GM12865 (cell line): ENCODE measurements at regions not wholly inside any gene's neighbourhood (a gene's known extent, or its start where the extent isn't known, plus 50 kb on each side); places are given as distances from the start of the nearest gene placed in this dataset.

ENCODE experiments used
- DNase-seq: peaks from one replicate; pipeline ENCODE4 v3.0.0; 2010; ENCODE audit warnings: low read depth
- H3K4me3 ChIP-seq: 2 replicates; pipeline ENCODE4 v1.5.1; 2011; ENCODE audit warnings: mild to moderate bottlenecking, low read depth, low read length, control low read depth
- TF ChIP-seq, protein P1 (sequence below): IDR thresholded peaks from 2 replicates; pipeline ENCODE4 v1.5.1; 2011; ENCODE audit warnings: low read length, control low read depth, low read depth, inconsistent platforms; ENCODE audit not compliant: insufficient read depth; ENCODE audit errors: missing control alignments

GRCh38 chr4:173857828-173858227, 327.8 kb upstream of the HAND2 start:
- TF ChIP-seq, protein P1, sequence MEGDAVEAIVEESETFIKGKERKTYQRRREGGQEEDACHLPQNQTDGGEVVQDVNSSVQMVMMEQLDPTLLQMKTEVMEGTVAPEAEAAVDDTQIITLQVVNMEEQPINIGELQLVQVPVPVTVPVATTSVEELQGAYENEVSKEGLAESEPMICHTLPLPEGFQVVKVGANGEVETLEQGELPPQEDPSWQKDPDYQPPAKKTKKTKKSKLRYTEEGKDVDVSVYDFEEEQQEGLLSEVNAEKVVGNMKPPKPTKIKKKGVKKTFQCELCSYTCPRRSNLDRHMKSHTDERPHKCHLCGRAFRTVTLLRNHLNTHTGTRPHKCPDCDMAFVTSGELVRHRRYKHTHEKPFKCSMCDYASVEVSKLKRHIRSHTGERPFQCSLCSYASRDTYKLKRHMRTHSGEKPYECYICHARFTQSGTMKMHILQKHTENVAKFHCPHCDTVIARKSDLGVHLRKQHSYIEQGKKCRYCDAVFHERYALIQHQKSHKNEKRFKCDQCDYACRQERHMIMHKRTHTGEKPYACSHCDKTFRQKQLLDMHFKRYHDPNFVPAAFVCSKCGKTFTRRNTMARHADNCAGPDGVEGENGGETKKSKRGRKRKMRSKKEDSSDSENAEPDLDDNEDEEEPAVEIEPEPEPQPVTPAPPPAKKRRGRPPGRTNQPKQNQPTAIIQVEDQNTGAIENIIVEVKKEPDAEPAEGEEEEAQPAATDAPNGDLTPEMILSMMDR: no peak
- H3K4me3 ChIP-seq: no peak overlapping the region
- no peak for DNase-seq

GRCh38 chr4:173855015-173855414, 325.0 kb upstream of the HAND2 start:
- DNase-seq: no peak
- no peak overlapping the region for H3K4me3 ChIP-seq
- TF ChIP-seq, protein P1: no peak

- TF ChIP-seq, protein P1: no peak
- peak; percentile 3 for DNase-seq
- no peak overlapping the region for H3K4me3 ChIP-seq
These were observed 322.7 kb upstream of the HAND2 start for GRCh38 chr4:173852775-173853174.

GRCh38 chr4:173845580-173845979, 315.6 kb upstream of the HAND2 start:
- no peak overlapping the region for H3K4me3 ChIP-seq

GRCh38 chr4:173839865-173840264, 309.8 kb upstream of the HAND2 start:
- TF ChIP-seq, protein P1: no peak
- DNase-seq: no peak
- no peak overlapping the region for H3K4me3 ChIP-seq

More at GRCh38 chr4:173845580-173845979, 315.6 kb upstream of the HAND2 start:
- TF ChIP-seq, protein P1: no peak
- no peak for DNase-seq

DNA sequence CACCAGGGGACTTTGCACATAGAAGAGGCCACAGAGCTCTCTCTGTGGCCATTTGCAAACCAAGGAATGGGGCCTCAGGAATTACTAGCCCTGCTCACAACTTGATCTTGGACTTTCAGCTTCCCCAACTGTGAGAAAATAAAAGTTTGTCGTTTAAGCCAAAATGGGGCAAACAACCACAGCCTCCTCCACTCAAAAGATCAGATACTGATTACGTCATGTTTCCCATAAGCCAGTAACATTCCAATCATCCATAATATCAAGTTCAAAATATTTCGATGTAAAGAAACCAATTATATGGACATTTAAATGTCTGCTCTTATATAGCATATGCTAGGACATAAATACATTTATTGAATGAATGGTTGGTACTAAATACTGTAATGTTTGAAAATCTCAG, 307.5 kb upstream of the HAND2 start:
- H3K4me3 ChIP-seq: no peak overlapping the region
- TF ChIP-seq, protein P1: no peak
- no peak for DNase-seq

DNA sequence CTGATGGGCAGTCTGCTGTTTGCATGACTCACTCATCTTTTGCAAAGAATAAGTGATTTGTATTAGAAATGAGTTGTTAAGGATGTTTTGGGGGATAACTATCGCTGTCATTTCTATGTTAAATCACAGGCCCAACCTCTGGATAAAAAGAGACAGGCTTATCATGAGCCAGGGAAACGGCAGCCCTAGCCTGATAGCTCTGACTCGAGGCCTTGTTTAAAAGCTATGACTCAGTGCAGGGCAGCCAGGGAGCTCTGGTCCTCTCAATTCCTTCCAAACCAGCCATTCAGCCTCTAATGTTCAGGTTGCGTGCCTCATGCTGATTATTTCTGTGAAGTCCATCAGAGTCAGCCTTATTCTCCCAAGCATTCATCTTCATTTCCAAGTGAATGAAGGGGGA, 305.9 kb upstream of the HAND2 start:
- no peak for DNase-seq
- H3K4me3 ChIP-seq: no peak overlapping the region
- TF ChIP-seq, protein P1: no peak
